Stimulated activated CD4-positive, alpha-beta T cell treated with anti-CD3 and anti-CD28 coated beads, Interleukin-4, amount 100 ng/mL, for 48 hours (primary cell): ENCODE measurements at regions not wholly inside any gene's neighbourhood (a gene's known extent, or its start where the extent isn't known, plus 50 kb on each side); places are given as distances from the start of the nearest gene placed in this dataset.
"Not testable (repeated sequence)": the region's sequence is repeated elsewhere in the genome, so short reads cannot be mapped to it uniquely, and the experiment has no call there.

Source experiments
- DNase-seq, 2 donors: peaks; one replicate each; pipeline ENCODE4 v3.0.0-alpha.2; 2020; ENCODE audit warnings: low read depth in 2 of 2

GRCh38 chr2:122307763-122308162 is 552.3 kb downstream of the TSN start:
- no peak for DNase-seq

- DNase-seq, result no peak
Observed at GRCh38 chr2:122315306-122315705, 559.9 kb downstream of the TSN start.

GRCh38 chr2:122319539-122320132 is 564.2 kb downstream of the TSN start:
- no peak for DNase-seq

GRCh38 chr2:122322815-122323214 is 567.4 kb downstream of the TSN start:
- no peak for DNase-seq

GRCh38 chr2:122323927-122324326 is 568.5 kb downstream of the TSN start:
- DNase-seq, result no peak

GRCh38 chr2:122326471-122326870 is 571.0 kb downstream of the TSN start:
- no peak for DNase-seq

GRCh38 chr2:122328816-122329215 is 573.4 kb downstream of the TSN start:
- no peak for DNase-seq

GRCh38 chr2:122329278-122329677 is 573.8 kb downstream of the TSN start:
- no peak for DNase-seq

GRCh38 chr2:122333932-122334331 is 578.5 kb downstream of the TSN start:
- no peak for DNase-seq

GRCh38 chr2:122338000-122338399 is 582.5 kb downstream of the TSN start:
- DNase-seq, result no peak

GRCh38 chr2:122340246-122340645 is 584.8 kb downstream of the TSN start:
- no peak for DNase-seq

- no peak for DNase-seq
Observed at GRCh38 chr2:122341007-122341406, 585.6 kb downstream of the TSN start.

- not testable (repeated sequence) for DNase-seq
Observed at GRCh38 chr2:122352151-122352550, 596.7 kb downstream of the TSN start.

GRCh38 chr2:122357998-122358397 is 602.5 kb downstream of the TSN start:
- no peak for DNase-seq

GRCh38 chr2:122358729-122359128 is 603.3 kb downstream of the TSN start:
- DNase-seq, result no peak

- no peak for DNase-seq
Observed at GRCh38 chr2:122363885-122364284, 608.4 kb downstream of the TSN start.

GRCh38 chr2:122366427-122366826 is 611.0 kb downstream of the TSN start:
- no peak for DNase-seq

GRCh38 chr2:122366969-122367645 is 611.7 kb downstream of the TSN start:
- no peak for DNase-seq

GRCh38 chr2:122367646-122368010 is 612.2 kb downstream of the TSN start:
- no peak for DNase-seq

GRCh38 chr2:122368576-122369243 is 613.3 kb downstream of the TSN start:
- DNase-seq, result no peak

GRCh38 chr2:122378521-122378920 is 623.1 kb downstream of the TSN start:
- DNase-seq, result no peak

- DNase-seq, result no peak
Observed at GRCh38 chr2:122384768-122385333, 629.4 kb downstream of the TSN start.

- DNase-seq, result no peak
Observed at GRCh38 chr2:122388208-122388607, 632.8 kb downstream of the TSN start.
